Left ventricle myocardium inferior (tissue), 1 donor: ENCODE measurements at regions not wholly inside any gene's neighbourhood (a gene's known extent, or its start where the extent isn't known, plus 50 kb on each side); places are given as distances from the start of the nearest gene placed in this dataset.

ENCODE experiments used
- DNase-seq: peaks from one replicate; pipeline ENCODE4 v3.0.0-alpha.2; 2020
- H3K27ac ChIP-seq: fragments of 200-600 bp; replicated peaks from 2 replicates; pipeline ENCODE4 v1.8.0; 2021
- H3K27me3 ChIP-seq: fragments of 200-600 bp; 2 replicates; pipeline ENCODE4 v1.8.0; 2021; ENCODE audit warnings: low read depth
- H3K36me3 ChIP-seq: fragments of 200-600 bp; 2 replicates; pipeline ENCODE4 v1.8.0; 2021
- H3K4me1 ChIP-seq: fragments of 200-600 bp; 2 replicates; pipeline ENCODE4 v1.8.0; 2021
- H3K4me3 ChIP-seq: fragments of 200-600 bp; 2 replicates; pipeline ENCODE4 v1.8.0; 2021; ENCODE audit warnings: mild to moderate bottlenecking, moderate library complexity
- H3K9me3 ChIP-seq: fragments of 200-600 bp; replicated peaks from 2 replicates; pipeline ENCODE4 v1.8.0; 2021
- intact Hi-C: fragments of 100-400 bp; cut with micrococcal nuclease; formaldehyde crosslinking; loops from one replicate; pipeline ENCODE4 v1.11.0; 2022
- TF ChIP-seq, protein P1 (sequence below): fragments of 200-600 bp; IDR thresholded peaks from 2 replicates; pipeline ENCODE4 v1.8.0; 2021; ENCODE audit warnings: antibody characterized with exemption, mild to moderate bottlenecking, borderline replicate concordance
- donor health status: DM: no; HTN: yes; CAD: no; lungs with severe emphysema.

GRCh38 chr11:121889186-121889585, 226.8 kb downstream of the BLID start:
- TF ChIP-seq, protein P1, sequence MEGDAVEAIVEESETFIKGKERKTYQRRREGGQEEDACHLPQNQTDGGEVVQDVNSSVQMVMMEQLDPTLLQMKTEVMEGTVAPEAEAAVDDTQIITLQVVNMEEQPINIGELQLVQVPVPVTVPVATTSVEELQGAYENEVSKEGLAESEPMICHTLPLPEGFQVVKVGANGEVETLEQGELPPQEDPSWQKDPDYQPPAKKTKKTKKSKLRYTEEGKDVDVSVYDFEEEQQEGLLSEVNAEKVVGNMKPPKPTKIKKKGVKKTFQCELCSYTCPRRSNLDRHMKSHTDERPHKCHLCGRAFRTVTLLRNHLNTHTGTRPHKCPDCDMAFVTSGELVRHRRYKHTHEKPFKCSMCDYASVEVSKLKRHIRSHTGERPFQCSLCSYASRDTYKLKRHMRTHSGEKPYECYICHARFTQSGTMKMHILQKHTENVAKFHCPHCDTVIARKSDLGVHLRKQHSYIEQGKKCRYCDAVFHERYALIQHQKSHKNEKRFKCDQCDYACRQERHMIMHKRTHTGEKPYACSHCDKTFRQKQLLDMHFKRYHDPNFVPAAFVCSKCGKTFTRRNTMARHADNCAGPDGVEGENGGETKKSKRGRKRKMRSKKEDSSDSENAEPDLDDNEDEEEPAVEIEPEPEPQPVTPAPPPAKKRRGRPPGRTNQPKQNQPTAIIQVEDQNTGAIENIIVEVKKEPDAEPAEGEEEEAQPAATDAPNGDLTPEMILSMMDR: no peak
- Histone ChIP-seq H3K4me3 (no peak overlapping the region), H3K4me1 (peaks cover 36% of the 10 kb centered on the region), H3K27ac (no peak overlapping the region), H3K27me3 (no peaks in the 10 kb centered on the region), H3K9me3 (no peaks in the 10 kb centered on the region), H3K36me3 (no peaks in the 10 kb centered on the region)
- intact Hi-C loops: no loop called here
- no peak for DNase-seq

DNA sequence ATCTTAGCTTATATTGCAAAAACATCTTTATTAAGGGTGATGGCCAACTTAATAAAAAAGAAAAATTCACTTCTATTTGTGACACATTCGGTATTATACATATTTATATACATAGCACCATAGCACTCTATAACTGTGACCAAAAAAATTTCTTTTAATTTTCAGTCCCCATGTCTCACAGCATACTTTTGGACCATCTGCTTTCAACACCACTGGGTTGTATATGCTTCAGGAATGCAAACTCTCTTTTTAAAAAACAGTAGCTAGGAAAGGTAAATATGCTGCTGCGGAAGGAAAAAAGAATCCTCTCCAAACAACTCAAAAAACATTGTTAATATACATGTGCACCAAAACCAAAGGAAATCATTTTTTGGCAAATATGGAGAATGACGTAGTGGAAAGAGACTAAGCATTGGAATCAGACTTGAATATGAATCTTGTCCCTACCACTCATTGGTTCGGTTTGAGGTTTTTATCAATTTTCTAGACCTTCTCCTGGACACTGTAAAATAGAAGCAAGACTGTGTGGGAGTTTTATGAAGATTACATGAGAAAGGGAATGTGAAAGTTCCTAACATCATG, 227.9 kb downstream of the BLID start:
- intact Hi-C loops: no loop called here
- no peak for DNase-seq
- H3K27me3 ChIP-seq: no peaks in the 10 kb centered on the region
- no peaks in the 10 kb centered on the region for H3K9me3 ChIP-seq
- TF ChIP-seq, protein P1: no peak
- H3K27ac ChIP-seq: no peak overlapping the region
- no peaks in the 10 kb centered on the region for H3K36me3 ChIP-seq
- peaks cover 36% of the 10 kb centered on the region for H3K4me1 ChIP-seq
- H3K4me3 ChIP-seq: no peak overlapping the region

DNA sequence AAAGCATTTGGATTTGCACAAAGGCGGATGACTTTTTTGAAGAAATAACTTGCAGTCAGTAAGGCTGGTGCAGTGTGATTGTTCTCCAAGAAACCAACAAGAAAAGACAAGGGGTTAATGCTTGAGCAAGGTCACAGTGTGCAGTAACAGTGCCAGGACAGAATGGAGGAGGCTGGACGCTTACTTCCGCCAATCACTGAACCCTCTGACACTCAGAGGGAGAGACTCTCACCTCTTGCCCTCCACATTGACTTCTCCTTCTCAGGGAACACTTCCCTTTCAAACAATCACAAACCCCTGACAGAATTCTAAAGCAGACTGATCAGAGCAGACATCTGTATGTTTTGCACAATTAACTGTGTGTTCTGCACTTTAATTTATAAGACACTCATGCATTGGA, 228.4 kb downstream of the BLID start:
- Histone ChIP-seq H3K4me3 (no peak overlapping the region), H3K36me3 (no peaks in the 10 kb centered on the region), H3K27me3 (no peaks in the 10 kb centered on the region), H3K9me3 (no peaks in the 10 kb centered on the region), H3K4me1 (peaks cover 32% of the 10 kb centered on the region), H3K27ac (no peak overlapping the region)
- TF ChIP-seq, protein P1: no peak
- DNase-seq: no peak
- intact Hi-C loops: no loop called here

DNA sequence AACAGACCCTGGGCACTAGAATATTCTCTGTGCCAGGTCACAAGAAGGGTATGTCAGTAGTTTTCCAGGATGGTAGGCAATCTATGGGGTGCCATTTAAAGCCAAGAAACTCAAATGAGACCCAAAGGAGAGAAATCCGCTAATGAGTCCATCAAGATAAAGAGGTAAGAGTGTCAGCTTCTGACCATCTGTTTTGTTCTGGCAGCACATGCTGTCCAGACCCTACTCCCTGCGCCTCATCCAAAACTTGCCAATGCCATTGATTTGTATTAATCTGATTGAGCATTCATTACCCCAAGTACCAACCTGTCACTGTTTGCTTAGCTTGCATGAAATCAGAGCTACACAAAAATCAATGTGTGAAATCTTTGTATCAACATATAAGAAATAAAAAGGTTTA, 229.0 kb downstream of the BLID start:
- no peak for DNase-seq
- TF ChIP-seq, protein P1: no peak
- Histone ChIP-seq H3K4me3 (no peak overlapping the region), H3K27me3 (no peaks in the 10 kb centered on the region), H3K36me3 (no peaks in the 10 kb centered on the region), H3K27ac (peak overlapping the region; percentile 44), H3K4me1 (peaks cover 26% of the 10 kb centered on the region), H3K9me3 (no peaks in the 10 kb centered on the region)
- intact Hi-C loops: no loop called here

DNA sequence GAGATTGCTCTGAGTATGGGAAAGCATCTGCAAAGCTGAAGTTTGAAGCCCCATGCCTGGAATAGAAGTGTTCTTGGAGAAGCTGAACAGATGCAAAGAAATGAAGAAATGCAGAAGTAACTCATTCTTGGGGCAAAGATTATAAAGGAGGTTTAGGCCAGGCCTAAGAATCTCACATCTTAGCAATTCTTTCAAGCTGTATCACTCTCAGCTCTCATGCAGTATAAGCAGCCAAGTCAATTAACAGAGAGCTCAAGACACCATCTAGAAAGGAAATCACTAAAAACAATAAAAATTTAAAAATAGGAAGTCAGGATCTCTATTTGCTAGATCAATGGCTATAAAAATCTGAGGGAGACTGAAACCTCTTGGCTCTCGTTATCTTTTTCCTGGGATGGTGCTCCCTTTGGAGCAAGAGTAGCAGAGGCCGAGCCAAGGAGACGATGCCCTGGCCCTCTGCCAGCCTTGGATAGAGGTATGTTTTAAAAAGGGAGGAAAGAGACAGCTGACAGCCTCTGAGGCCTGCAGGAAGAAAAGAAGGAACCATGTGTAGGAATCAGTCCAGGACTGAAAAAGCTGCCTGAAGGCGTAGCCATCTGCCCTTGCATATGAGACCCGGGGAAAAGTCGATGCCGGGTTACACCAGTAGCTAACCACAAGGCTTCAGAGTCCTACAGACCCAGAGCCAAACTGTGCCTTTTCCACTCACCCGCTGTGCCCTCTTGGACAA, 229.8 kb downstream of the BLID start:
- H3K4me3 ChIP-seq: no peak overlapping the region
- H3K27ac ChIP-seq: peak overlapping the region; percentile 44
- H3K36me3 ChIP-seq: no peaks in the 10 kb centered on the region
- peak; percentile 56 for DNase-seq
- no peaks in the 10 kb centered on the region for H3K27me3 ChIP-seq
- H3K4me1 ChIP-seq: peaks cover 20% of the 10 kb centered on the region
- intact Hi-C loops: no loop called here
- H3K9me3 ChIP-seq: no peaks in the 10 kb centered on the region
- TF ChIP-seq, protein P1: no peak
